Keratinocyte (primary cell): ENCODE measurements at regions not wholly inside any gene's neighbourhood (a gene's known extent, or its start where the extent isn't known, plus 50 kb on each side); places are given as distances from the start of the nearest gene placed in this dataset.

Experiments
- DNase-seq: peaks from one replicate; pipeline ENCODE4 v3.0.0-alpha.2; 2011; ENCODE audit warnings: low read depth, missing footprints, low spot score
- FAIRE-seq: peaks from 2 replicates; lab custom pipeline; 2011; peaks lifted over from hg19 to GRCh38; lab: Jason Lieb, UNC
- H2AFZ ChIP-seq: 2 replicates; pipeline ENCODE4 v1.6.0; 2012; ENCODE audit warnings: low read length, control low read depth, inconsistent platforms; ENCODE audit not compliant: control insufficient read depth
- H3K27ac ChIP-seq: 2 replicates; pipeline ENCODE4 v1.5.1; 2011; ENCODE audit warnings: low read length; ENCODE audit not compliant: control insufficient read depth, insufficient read depth
- H3K27me3 ChIP-seq: 3 replicates; pipeline ENCODE4 v1.6.0; 2011; ENCODE audit warnings: low read length; ENCODE audit not compliant: control insufficient read depth, insufficient read depth; ENCODE audit errors: extremely low read depth
- H3K36me3 ChIP-seq, 2 experiments: 2 replicates in 1 of 2; 3 replicates in 1 of 2; pipeline ENCODE4 v1.5.1; 2011; ENCODE audit warnings: low read length in 2 of 2, mild to moderate bottlenecking in 1 of 2; ENCODE audit not compliant: control insufficient read depth in 2 of 2, insufficient read depth in 2 of 2; ENCODE audit errors: extremely low read depth in 1 of 2
- H3K4me1 ChIP-seq: 3 replicates; pipeline ENCODE4 v1.5.1; 2011; ENCODE audit warnings: low read length; ENCODE audit not compliant: control insufficient read depth, insufficient read depth; ENCODE audit errors: extremely low read depth
- H3K4me2 ChIP-seq: 3 replicates; pipeline ENCODE4 v1.6.0; 2011; ENCODE audit warnings: low read depth, low read length; ENCODE audit not compliant: control insufficient read depth, insufficient read depth; ENCODE audit errors: extremely low read depth
- H3K4me3 ChIP-seq, 3 experiments: fragments of 200-600 bp in 1 of 3; sonication (generic) in 1 of 3; 2 replicates in 2 of 3; 3 replicates in 1 of 3; pipeline ENCODE4 v1.5.1; 2011 to 2016; ENCODE audit warnings: low read length in 3 of 3, mild to moderate bottlenecking in 3 of 3, control low read depth in 2 of 3, inconsistent platforms in 1 of 3, low read depth in 1 of 3, mixed read lengths in 1 of 3, mixed run types in 1 of 3, moderate library complexity in 1 of 3; ENCODE audit not compliant: control insufficient read depth in 2 of 3, insufficient read depth in 2 of 3; ENCODE audit errors: extremely low read depth in 1 of 3
- H3K79me2 ChIP-seq: 2 replicates; pipeline ENCODE4 v1.6.0; 2012; ENCODE audit warnings: low read length; ENCODE audit not compliant: control insufficient read depth, insufficient read depth
- H3K9ac ChIP-seq: 3 replicates; pipeline ENCODE4 v1.6.0; 2011; ENCODE audit warnings: low read length; ENCODE audit not compliant: control insufficient read depth, insufficient read depth; ENCODE audit errors: extremely low read depth
- H3K9me1 ChIP-seq: 3 replicates; pipeline ENCODE4 v1.6.0; 2011; ENCODE audit warnings: low read length; ENCODE audit not compliant: control insufficient read depth, insufficient read depth; ENCODE audit errors: extremely low read depth
- H3K9me3 ChIP-seq: 2 replicates; pipeline ENCODE4 v1.5.1; 2012; ENCODE audit warnings: low read depth, low read length; ENCODE audit not compliant: control insufficient read depth
- H4K20me1 ChIP-seq: 3 replicates; pipeline ENCODE4 v1.6.0; 2011; ENCODE audit warnings: low read length; ENCODE audit not compliant: control insufficient read depth, insufficient read depth; ENCODE audit errors: extremely low read depth
- CTCF ChIP-seq, 3 experiments: IDR thresholded peaks in 1 of 3; conservative IDR thresholded peaks in 1 of 3; optimal IDR thresholded peaks in 1 of 3; 2 replicates in 2 of 3; 3 replicates in 1 of 3; pipeline versions ENCODE3 to v1.5.1; 2011; ENCODE audit warnings: low read length in 3 of 3, mild to moderate bottlenecking in 3 of 3, moderate library complexity in 2 of 3, control low read depth in 1 of 3, inconsistent platforms in 1 of 3; ENCODE audit not compliant: insufficient read depth in 2 of 3; ENCODE audit errors: extremely low read depth in 1 of 3
- EZH2 ChIP-seq: IDR thresholded peaks from one replicate; pipeline ENCODE4 v1.6.1; 2012; ENCODE audit warnings: inconsistent platforms, mild to moderate bottlenecking, low read length, moderate library complexity
- dilution Hi-C: fragments of 300-500 bp; cut with MboI; formaldehyde crosslinking; loops from one replicate; pipeline ENCODE4 v1.7.0; 2020; ENCODE audit warnings: low sequenced_read_pairs; ENCODE audit not compliant: extremely low pct_ligation_motif_present

GRCh38 chr18:4641771-4642368 lies 186.8 kb upstream of the DLGAP1 start:
- no peaks in the 10 kb centered on the region for H3K4me1 ChIP-seq
- H3K36me3 ChIP-seq, result no peaks in the 10 kb centered on the region

GRCh38 chr18:4640349-4641012 lies 185.4 kb upstream of the DLGAP1 start:
- no peak overlapping the region for H3K4me3 ChIP-seq
- no peaks in the 10 kb centered on the region for H3K27me3 ChIP-seq
- peaks cover 2% of the 10 kb centered on the region for H3K9me3 ChIP-seq
- H3K9ac ChIP-seq, result no peak overlapping the region
- dilution Hi-C loops, result no loop called here
- TF ChIP-seq CTCF (optimal IDR thresholded peaks at IDR 0.05 in 1 of 3, IDR thresholded peaks at IDR 0.05 in 1 of 3, conservative IDR thresholded peaks at IDR 0.05 in 1 of 3; ENCODE audit: extremely low read depth in 1 of 3, insufficient read depth in 2 of 3, low read length in 3 of 3) (no peak), EZH2 (no peak)
- H3K27ac ChIP-seq, result no peak overlapping the region
- DNase-seq (no peak), FAIRE-seq (no peak)
- H3K79me2 ChIP-seq, result no peaks in the 10 kb centered on the region
- H3K4me2 ChIP-seq, result no peak overlapping the region
- no peaks in the 10 kb centered on the region for H4K20me1 ChIP-seq
- H3K36me3 ChIP-seq, result no peaks in the 10 kb centered on the region
- H3K9me1 ChIP-seq, result no peaks in the 10 kb centered on the region
- H2AFZ ChIP-seq, result no peak overlapping the region
- no peaks in the 10 kb centered on the region for H3K4me1 ChIP-seq

More at GRCh38 chr18:4641771-4642368, 186.8 kb upstream of the DLGAP1 start:
- Histone ChIP-seq H3K9ac (no peak overlapping the region), H4K20me1 (no peaks in the 10 kb centered on the region), H2AFZ (no peak overlapping the region), H3K27me3 (no peaks in the 10 kb centered on the region), H3K79me2 (no peaks in the 10 kb centered on the region), H3K4me2 (no peak overlapping the region), H3K27ac (no peak overlapping the region), H3K4me3 (no peak overlapping the region), H3K9me1 (no peaks in the 10 kb centered on the region), H3K9me3 (peaks cover 2% of the 10 kb centered on the region)
- TF ChIP-seq EZH2 (no peak), CTCF (optimal IDR thresholded peaks at IDR 0.05 in 1 of 3, IDR thresholded peaks at IDR 0.05 in 1 of 3, conservative IDR thresholded peaks at IDR 0.05 in 1 of 3; ENCODE audit: extremely low read depth in 1 of 3, insufficient read depth in 2 of 3, low read length in 3 of 3) (no peak)
- FAIRE-seq (no peak), DNase-seq (no peak)
- dilution Hi-C loops, result no loop called here
